Left forelimb (tissue), 1 donor: ENCODE measurements at regions not wholly inside any gene's neighbourhood (a gene's known extent, or its start where the extent isn't known, plus 50 kb on each side); places are given as distances from the start of the nearest gene placed in this dataset.

Experiments used
- DNase-seq: peaks from one replicate; pipeline ENCODE4 v3.0.0-alpha.2; 2018; ENCODE audit warnings: low spot score

- no peak for DNase-seq
Observed at GRCh38 chr2:150312271-150312670, 175.2 kb downstream of the RND3 start.

GRCh38 chr2:150309311-150310080 is 178.0 kb downstream of the RND3 start:
- no peak for DNase-seq

GRCh38 chr2:150307258-150307657 is 180.2 kb downstream of the RND3 start:
- no peak for DNase-seq

- no peak for DNase-seq
Observed at GRCh38 chr2:150303281-150303680, 184.2 kb downstream of the RND3 start.

DNA sequence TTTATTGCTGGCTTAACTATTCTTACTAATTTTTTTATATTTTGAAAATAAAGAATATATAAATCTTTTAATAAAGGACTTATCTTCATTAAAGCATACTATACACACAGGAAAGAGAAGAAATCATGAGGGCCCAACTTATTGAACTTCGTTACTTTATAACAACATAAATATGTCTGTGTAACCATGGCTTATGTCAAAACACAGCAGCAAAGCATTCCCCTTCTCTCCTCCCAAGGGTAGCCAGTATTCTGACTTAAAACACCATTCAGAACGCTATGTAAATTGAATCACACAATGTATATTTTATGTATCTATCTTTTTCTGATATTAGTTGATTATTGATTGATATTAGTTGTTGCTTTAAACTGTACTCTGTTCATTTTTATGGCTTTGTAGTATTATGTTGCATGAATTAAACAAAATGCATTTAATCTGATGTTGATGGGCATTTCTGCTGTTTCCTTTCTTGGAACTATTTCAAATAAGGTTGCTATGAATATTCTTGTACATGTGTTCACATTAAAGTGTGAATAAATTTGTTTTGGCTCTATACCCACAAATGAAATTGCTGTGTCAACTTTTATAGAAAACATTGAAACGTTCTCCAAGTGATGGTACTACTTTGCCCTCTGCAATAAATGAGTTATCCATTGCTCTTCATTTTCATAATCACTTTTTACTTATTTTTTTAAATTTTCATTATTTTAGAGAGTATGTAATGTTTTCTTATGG is 188.7 kb downstream of the RND3 start:
- DNase-seq: no peak

DNA sequence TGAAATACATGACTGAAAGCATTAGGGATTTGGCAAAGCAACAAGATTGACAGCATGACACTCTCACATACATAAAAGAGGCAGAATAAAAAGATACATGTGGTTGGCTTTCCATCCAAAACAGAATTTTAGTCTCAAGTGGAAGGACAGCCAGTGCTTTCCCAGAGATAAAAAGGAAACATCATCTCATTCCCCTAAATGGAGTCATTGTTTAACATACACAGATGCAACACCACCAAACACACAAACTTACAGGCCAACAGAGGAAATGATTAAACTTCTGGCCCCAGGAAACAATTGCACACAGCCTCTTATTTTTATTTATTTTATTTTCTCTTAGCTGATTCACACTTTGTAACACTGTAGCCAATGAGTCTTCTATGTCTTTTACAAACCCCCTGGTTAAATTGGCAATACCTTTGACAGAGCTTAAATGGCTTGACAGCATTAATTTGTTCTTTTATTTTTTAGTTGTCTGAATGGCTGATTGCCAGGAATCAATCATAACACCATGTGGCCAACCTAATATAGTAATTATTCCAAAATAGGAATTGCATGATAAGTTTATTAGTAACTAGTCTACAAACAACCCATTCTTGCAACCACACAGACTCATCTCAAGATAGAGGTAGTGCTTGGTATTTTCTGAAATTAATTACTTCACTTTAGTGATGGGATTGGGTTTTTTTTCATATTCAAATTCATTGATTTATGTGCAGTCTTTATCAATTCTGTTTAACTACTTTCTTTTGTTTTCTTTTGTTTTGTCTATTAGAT is 190.5 kb downstream of the RND3 start:
- no peak for DNase-seq

DNA sequence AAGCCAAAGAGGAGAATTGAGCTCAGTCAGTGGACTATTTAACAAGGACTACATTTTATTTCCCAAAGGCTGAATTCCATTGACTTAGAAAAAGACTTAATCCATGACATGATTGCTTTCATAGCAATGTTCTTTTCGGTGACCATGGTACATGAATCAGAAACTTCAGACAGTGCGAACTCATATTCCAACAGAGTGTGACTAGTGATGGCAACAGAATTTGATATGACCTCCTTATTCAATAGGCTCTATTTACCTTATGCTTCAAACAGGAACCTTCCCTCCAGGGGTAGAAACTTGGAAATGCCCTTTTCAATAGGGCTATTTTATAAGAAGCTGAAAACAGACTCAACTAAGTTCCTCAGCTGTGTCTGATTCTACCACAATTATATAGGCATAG is 191.9 kb downstream of the RND3 start:
- DNase-seq: no peak

DNA sequence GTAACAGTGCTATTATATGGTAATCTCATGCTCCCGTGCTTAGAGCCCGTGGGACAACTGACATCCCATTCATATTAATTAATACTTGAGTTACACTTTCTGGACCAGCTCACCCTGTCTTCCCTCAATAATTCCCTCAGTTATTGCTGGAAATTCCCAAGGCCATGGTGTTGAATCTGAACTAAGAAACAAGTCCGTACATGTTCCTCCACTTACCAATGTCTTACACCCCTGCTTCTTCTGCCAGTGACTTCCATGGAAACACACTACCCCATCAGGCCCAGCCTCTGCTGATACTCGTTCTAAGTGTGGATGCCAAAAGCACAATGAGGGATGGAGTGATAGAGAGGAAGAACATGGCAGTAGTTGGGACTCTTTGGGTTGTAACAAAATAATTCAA is 193.7 kb downstream of the RND3 start:
- DNase-seq: no peak

- DNase-seq: no peak
Observed at GRCh38 chr2:150292807-150293206, 194.7 kb downstream of the RND3 start.

DNA sequence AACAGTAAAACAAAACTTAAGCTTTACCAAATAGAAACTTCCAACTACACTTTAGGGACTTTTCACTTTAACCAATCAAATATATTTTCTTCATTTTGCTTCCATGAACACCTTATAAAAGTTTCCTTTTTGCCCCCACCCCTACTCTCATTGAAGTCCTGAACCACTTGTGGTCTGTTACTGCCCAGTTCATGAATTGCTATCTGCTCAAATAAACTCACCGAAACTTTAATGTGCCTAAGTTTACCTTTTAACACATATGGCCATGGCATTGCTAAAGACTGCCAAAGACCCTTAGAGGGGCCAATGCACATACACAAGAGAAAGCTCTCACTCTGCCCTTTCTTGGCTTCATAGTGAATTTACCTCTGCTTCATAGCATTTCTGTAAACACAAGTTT is 195.3 kb downstream of the RND3 start:
- no peak for DNase-seq

DNA sequence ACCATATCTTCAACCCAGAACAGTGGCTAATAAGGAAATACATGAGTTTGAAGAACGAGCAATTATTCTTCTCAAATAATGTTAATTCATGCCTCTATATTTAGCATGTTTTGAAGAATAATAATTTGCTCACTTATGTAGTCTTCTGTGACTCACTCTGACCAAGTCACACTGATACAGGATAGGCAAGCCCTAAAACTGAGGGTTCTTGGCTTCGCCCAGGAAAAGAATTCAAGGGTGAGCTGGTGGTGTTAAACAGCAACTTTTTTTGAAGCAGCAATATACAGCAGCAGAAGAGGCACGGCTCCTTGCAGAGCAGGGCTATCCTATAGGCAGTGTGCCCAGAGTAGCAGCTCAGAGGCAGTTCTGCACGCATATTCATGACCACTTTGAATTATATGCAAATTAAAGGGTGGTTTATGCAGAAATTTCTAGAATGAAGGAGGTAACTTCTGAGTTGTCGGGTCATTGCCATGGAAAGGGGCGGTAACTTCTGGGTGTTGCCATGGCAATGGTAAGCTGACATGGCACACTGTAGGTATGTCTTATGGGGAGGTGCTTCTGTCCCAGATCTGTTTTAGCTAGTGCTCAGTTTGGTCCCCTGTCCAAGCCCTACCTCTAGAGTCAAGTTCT is 200.6 kb downstream of the RND3 start:
- no peak for DNase-seq

- DNase-seq: no peak
Observed at GRCh38 chr2:150284116-150284515, 203.4 kb downstream of the RND3 start.

- no peak for DNase-seq
Observed at GRCh38 chr2:150282771-150283371, 204.6 kb downstream of the RND3 start.

DNA sequence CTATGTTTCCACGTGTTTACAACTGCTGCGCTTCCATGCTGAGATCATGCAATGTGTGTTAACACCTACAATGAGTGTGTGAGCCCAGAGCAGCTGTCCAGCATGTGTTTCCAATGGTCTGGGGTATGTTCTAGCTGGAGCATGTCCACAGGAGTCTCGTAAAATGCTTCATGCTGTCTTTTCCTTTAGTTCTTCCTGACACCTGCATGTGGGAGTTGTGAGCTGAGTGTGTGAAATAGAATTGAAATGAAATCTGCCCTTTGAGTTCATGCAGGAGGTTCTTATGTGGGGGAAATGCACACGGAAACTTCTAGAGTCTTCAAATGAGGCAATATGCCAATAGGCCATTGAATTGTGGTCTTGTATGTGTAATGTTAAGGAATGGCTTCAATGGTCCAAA is 205.1 kb downstream of the RND3 start:
- peak; percentile 68 for DNase-seq

DNA sequence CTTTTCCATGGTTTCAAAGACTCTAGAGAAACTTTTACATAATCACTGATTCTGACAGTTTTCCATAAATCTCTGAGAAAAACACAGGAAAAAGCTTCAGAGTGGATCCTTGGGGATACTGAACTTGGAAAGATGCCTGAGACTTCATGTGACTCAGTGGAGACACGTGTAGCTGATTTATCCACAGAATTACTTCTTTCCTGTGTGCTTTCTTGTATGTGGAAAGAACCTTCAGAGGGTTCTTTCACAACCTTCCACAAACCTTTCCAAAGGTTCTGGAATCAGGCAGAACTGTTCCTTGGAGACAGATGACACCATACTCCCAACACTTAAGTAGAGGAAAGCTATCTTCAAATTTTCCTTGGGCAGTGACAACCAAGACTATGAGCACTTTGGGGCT is 207.2 kb downstream of the RND3 start:
- no peak for DNase-seq

GRCh38 chr2:150279686-150280085 is 207.8 kb downstream of the RND3 start:
- no peak for DNase-seq

- DNase-seq: no peak
Observed at GRCh38 chr2:150276737-150277136, 210.7 kb downstream of the RND3 start.

- DNase-seq: no peak
Observed at GRCh38 chr2:150274108-150274507, 213.4 kb downstream of the RND3 start.

- no peak for DNase-seq
Observed at GRCh38 chr2:150271952-150272802, 215.3 kb downstream of the RND3 start.

- no peak for DNase-seq
Observed at GRCh38 chr2:150267651-150268415, 219.6 kb downstream of the RND3 start.
